ENCODE measurements at regions not wholly inside any gene's neighbourhood (a gene's known extent, or its start where the extent isn't known, plus 50 kb on each side); places are given as distances from the start of the nearest gene placed in this dataset.
"Not testable (repeated sequence)": the region's sequence is repeated elsewhere in the genome, so short reads cannot be mapped to it uniquely, and the experiment has no call there.

- DNase-seq = no peak
Observed at GRCh38 chr10:121338206-121338980, 259.9 kb downstream of the FGFR2 start.

GRCh38 chr10:121339114-121339513 is 259.1 kb downstream of the FGFR2 start:
- no peak for DNase-seq

GRCh38 chr10:121340271-121340831 is 257.9 kb downstream of the FGFR2 start:
- no peak for DNase-seq

- DNase-seq = no peak
Observed at GRCh38 chr10:121351540-121351939, 246.7 kb downstream of the FGFR2 start.

- no peak for DNase-seq
Observed at GRCh38 chr10:121352231-121352855, 245.9 kb downstream of the FGFR2 start.

GRCh38 chr10:121355161-121355560 is 243.1 kb downstream of the FGFR2 start:
- no peak for DNase-seq

GRCh38 chr10:121356183-121356582 is 242.1 kb downstream of the FGFR2 start:
- no peak for DNase-seq

- no peak for DNase-seq
Observed at GRCh38 chr10:121357401-121357800, 240.8 kb downstream of the FGFR2 start.

GRCh38 chr10:121362026-121362425 is 236.2 kb downstream of the FGFR2 start:
- DNase-seq = no peak

GRCh38 chr10:121365566-121365965 is 232.7 kb downstream of the FGFR2 start:
- DNase-seq = no peak

- no peak for DNase-seq
Observed at GRCh38 chr10:121368347-121369025, 229.8 kb downstream of the FGFR2 start.

GRCh38 chr10:121369616-121370015 is 228.6 kb downstream of the FGFR2 start:
- DNase-seq = no peak

GRCh38 chr10:121371836-121372235 is 226.4 kb downstream of the FGFR2 start:
- no peak for DNase-seq

GRCh38 chr10:121373411-121373810 is 224.8 kb downstream of the FGFR2 start:
- no peak for DNase-seq

- no peak for DNase-seq
Observed at GRCh38 chr10:121374121-121374520, 224.1 kb downstream of the FGFR2 start.

- no peak for DNase-seq
Observed at GRCh38 chr10:121375172-121375571, 223.1 kb downstream of the FGFR2 start.

GRCh38 chr10:121378251-121378801 is 219.9 kb downstream of the FGFR2 start:
- no peak for DNase-seq

- DNase-seq = no peak
Observed at GRCh38 chr10:121379013-121379412, 219.2 kb downstream of the FGFR2 start.

GRCh38 chr10:121380211-121380610 is 218.0 kb downstream of the FGFR2 start:
- DNase-seq = no peak

GRCh38 chr10:121382029-121382520 is 216.2 kb downstream of the FGFR2 start:
- DNase-seq = not testable (repeated sequence)

GRCh38 chr10:121385136-121385535 is 213.1 kb downstream of the FGFR2 start:
- no peak for DNase-seq

GRCh38 chr10:121392657-121393056 is 205.6 kb downstream of the FGFR2 start:
- no peak for DNase-seq

GRCh38 chr10:121393522-121393921 is 204.7 kb downstream of the FGFR2 start:
- DNase-seq = no peak

Measured in suppressor macrophage (primary cell).